ENCODE measurements at regions not wholly inside any gene's neighbourhood (a gene's known extent, or its start where the extent isn't known, plus 50 kb on each side); places are given as distances from the start of the nearest gene placed in this dataset.

- Histone ChIP-seq H3K9me1 (replicated peaks; ENCODE audit: control insufficient read depth, extremely low read depth, insufficient read depth, low read length) (no peaks in the 10 kb centered on the region), H3K4me1 (ENCODE audit: control insufficient read depth, extremely low read depth, insufficient read depth, low read length) (no peaks in the 10 kb centered on the region), H3K4me3 (replicated peaks in 1 of 3; ENCODE audit: insufficient read depth in 1 of 3, low read depth in 1 of 3, low read length in 3 of 3) (no peak overlapping the region), H3K36me3 (ENCODE audit: control insufficient read depth in 2 of 2, extremely low read depth in 1 of 2, insufficient read depth in 2 of 2, low read length in 2 of 2) (no peaks in the 10 kb centered on the region), H4K20me1 (replicated peaks; ENCODE audit: control insufficient read depth, extremely low read depth, insufficient read depth, low read length) (no peaks in the 10 kb centered on the region), H2AFZ (ENCODE audit: low read depth, low read length) (no peak overlapping the region), H3K27me3 (ENCODE audit: control insufficient read depth in 2 of 2, insufficient read depth in 2 of 2, low read length in 2 of 2) (no peaks in the 10 kb centered on the region), H3K79me2 (ENCODE audit: control insufficient read depth, insufficient read depth, low read length) (no peaks in the 10 kb centered on the region), H3K9ac (replicated peaks; ENCODE audit: extremely low read depth, insufficient read depth, low read length) (no peak overlapping the region), H3K9me3 (replicated peaks; ENCODE audit: control insufficient read depth, insufficient read depth, low read length) (no peaks in the 10 kb centered on the region), H3K27ac (ENCODE audit: insufficient read depth, low read depth, low read length) (no peak overlapping the region), H3K4me2 (ENCODE audit: insufficient read depth, low read length) (no peak overlapping the region)
- DNase-seq (ENCODE audit: low read depth, low spot score) (no peak), FAIRE-seq (no peak)
- dilution Hi-C loops (cut with MboI; ENCODE audit: extremely low pct_ligation_motif_present, low sequenced_read_pairs) (no loop called here), intact Hi-C loops (cut with micrococcal nuclease) (no loop called here)
- POLR2A ChIA-PET = no interaction called here
- CTCF ChIA-PET = no interaction called here
- no TSS peak for BruUV-seq (replicated peaks)
- no peak for TF ChIP-seq EZH2 (IDR thresholded peaks at IDR 0.05; ENCODE audit: borderline replicate concordance, low read depth, low read length, severe bottlenecking)
- TF ChIP-seq POLR2AphosphoS5 (IDR thresholded peaks at IDR 0.05; ENCODE audit: insufficient read depth, low read depth, low read length) = no peak
- TF ChIP-seq POLR2A (IDR thresholded peaks at IDR 0.05; ENCODE audit: low read depth, low read length) = no peak
- no peak for TF ChIP-seq JUN (IDR thresholded peaks at IDR 0.05; ENCODE audit: borderline replicate concordance, insufficient read depth, insufficient read length, low read depth)
- no peak for TF ChIP-seq GATA2 (IDR thresholded peaks at IDR 0.05; ENCODE audit: insufficient read depth, insufficient read length, low read depth, low read length)
- no peak for TF ChIP-seq MAX (IDR thresholded peaks at IDR 0.05; ENCODE audit: insufficient read depth, insufficient read length)
- TF ChIP-seq MYC (IDR thresholded peaks at IDR 0.05; ENCODE audit: low read depth, low read length) = no peak
- no peak for TF ChIP-seq CTCF (IDR thresholded peaks at IDR 0.05; ENCODE audit: extremely low read depth in 1 of 2, insufficient read depth in 1 of 2, low read depth in 1 of 2, low read length in 2 of 2)
- TF ChIP-seq FOS (IDR thresholded peaks at IDR 0.05; ENCODE audit: borderline replicate concordance, insufficient read depth, low read length) = no peak
Observed at GRCh38 chr16:50981951-50982350, 169.1 kb downstream of the SALL1 start.

Measured in endothelial cell of umbilical vein (primary cell).